ENCODE measurements at regions not wholly inside any gene's neighbourhood (a gene's known extent, or its start where the extent isn't known, plus 50 kb on each side); places are given as distances from the start of the nearest gene placed in this dataset.

DNA sequence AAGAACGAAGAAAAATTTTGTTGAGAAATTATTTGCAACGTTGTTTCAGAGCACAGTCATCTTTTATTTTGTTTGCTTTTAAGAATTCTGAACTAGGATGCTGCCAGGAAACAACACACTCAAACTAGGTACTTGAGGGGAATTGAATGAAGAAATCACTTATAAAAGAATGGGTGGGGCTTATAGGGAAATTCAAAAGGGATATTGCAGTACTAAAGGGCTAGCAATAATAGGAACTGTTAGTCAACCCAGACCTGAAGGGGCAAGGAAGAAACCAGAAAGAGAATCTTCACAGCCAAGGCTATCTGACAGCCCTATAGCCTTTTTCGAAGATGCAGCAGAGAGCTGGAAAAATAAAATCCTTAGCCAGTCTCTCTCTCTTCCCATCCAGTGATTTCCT is 179.3 kb downstream of the RPRM start:
- Histone ChIP-seq H3K4me2 (no peak overlapping the region), H4K20me1 (ENCODE audit: insufficient read depth) (no peaks in the 10 kb centered on the region), H3K4me3 (IDR thresholded peaks at IDR 0.05; ENCODE audit: insufficient read depth, low read depth, low read length) (no peak overlapping the region), H3K9ac (no peak overlapping the region), H3K27ac (no peak overlapping the region), H3K36me3 (ENCODE audit: insufficient read depth) (no peaks in the 10 kb centered on the region), H2AFZ (ENCODE audit: low read depth) (no peak overlapping the region), H3K4me1 (ENCODE audit: low read depth, poor library complexity, severe bottlenecking) (no peaks in the 10 kb centered on the region), H3K27me3 (ENCODE audit: insufficient read depth, low read depth) (no peaks in the 10 kb centered on the region), H3K79me2 (ENCODE audit: insufficient read depth, low read depth) (no peaks in the 10 kb centered on the region)
- TF ChIP-seq, protein P1, sequence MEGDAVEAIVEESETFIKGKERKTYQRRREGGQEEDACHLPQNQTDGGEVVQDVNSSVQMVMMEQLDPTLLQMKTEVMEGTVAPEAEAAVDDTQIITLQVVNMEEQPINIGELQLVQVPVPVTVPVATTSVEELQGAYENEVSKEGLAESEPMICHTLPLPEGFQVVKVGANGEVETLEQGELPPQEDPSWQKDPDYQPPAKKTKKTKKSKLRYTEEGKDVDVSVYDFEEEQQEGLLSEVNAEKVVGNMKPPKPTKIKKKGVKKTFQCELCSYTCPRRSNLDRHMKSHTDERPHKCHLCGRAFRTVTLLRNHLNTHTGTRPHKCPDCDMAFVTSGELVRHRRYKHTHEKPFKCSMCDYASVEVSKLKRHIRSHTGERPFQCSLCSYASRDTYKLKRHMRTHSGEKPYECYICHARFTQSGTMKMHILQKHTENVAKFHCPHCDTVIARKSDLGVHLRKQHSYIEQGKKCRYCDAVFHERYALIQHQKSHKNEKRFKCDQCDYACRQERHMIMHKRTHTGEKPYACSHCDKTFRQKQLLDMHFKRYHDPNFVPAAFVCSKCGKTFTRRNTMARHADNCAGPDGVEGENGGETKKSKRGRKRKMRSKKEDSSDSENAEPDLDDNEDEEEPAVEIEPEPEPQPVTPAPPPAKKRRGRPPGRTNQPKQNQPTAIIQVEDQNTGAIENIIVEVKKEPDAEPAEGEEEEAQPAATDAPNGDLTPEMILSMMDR (conservative IDR thresholded peaks at IDR 0.05; ENCODE audit: low read depth, low read length): no peak

DNA sequence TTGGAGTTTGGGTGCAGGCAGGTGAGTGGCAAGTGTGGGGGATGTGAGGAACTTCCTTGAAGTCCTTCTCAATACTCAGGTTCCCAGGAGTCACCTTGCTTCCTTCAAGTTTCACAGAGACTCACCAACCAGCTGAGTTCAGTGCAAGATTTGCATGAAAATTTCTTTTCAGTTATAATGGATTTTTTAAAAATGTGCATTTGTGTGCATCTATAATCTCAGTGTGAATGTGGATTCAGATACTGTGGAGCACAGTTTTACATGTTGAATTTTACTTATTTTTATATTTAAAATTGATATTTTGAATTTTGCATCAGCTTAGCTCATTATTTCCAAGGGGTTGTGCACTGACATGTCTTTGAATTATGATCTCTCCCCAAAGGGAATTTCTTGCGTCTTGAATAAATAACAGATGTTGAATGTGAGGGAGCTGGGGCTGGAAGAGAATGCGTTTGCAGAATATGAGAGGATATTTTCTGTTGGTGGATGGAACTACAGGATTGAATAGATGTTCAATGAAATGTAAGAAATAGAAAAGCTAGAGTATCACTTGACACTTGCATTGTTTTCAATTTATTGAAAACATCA is 184.3 kb downstream of the RPRM start:
- Histone ChIP-seq H2AFZ (ENCODE audit: low read depth) (no peak overlapping the region), H3K4me3 (IDR thresholded peaks at IDR 0.05; ENCODE audit: insufficient read depth, low read depth, low read length) (no peak overlapping the region), H4K20me1 (ENCODE audit: insufficient read depth) (no peaks in the 10 kb centered on the region), H3K4me2 (no peak overlapping the region), H3K27me3 (ENCODE audit: insufficient read depth, low read depth) (no peaks in the 10 kb centered on the region), H3K79me2 (ENCODE audit: insufficient read depth, low read depth) (no peaks in the 10 kb centered on the region), H3K9ac (no peak overlapping the region), H3K27ac (no peak overlapping the region), H3K4me1 (ENCODE audit: low read depth, poor library complexity, severe bottlenecking) (no peaks in the 10 kb centered on the region), H3K36me3 (ENCODE audit: insufficient read depth) (no peaks in the 10 kb centered on the region)
- TF ChIP-seq, protein P1 (conservative IDR thresholded peaks at IDR 0.05; ENCODE audit: low read depth, low read length): no peak

DNA sequence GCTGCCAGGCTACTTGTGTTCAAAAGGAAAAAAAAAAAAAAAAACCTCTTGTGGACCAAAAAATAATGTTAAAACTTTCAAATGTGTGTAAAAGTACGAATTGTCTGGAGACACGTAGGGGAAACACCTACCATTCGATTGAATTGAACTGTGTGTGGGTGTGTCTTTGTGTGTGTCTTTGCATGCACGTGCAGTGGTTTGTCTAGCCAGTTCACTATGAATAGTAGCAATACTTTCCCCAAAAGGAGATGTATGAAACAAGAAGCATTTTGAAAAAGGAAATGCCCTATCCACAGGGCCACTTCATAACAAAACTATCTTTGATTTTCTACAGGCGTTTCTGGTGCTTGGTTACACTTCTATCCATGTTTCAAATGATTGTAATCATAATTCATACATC is 186.8 kb downstream of the RPRM start:
- Histone ChIP-seq H3K9ac (no peak overlapping the region), H3K4me1 (ENCODE audit: low read depth, poor library complexity, severe bottlenecking) (no peaks in the 10 kb centered on the region), H3K27ac (no peak overlapping the region), H3K4me3 (IDR thresholded peaks at IDR 0.05; ENCODE audit: insufficient read depth, low read depth, low read length) (no peak overlapping the region), H3K79me2 (ENCODE audit: insufficient read depth, low read depth) (no peaks in the 10 kb centered on the region), H4K20me1 (ENCODE audit: insufficient read depth) (no peaks in the 10 kb centered on the region), H3K27me3 (ENCODE audit: insufficient read depth, low read depth) (no peaks in the 10 kb centered on the region), H3K36me3 (ENCODE audit: insufficient read depth) (no peaks in the 10 kb centered on the region), H2AFZ (ENCODE audit: low read depth) (no peak overlapping the region), H3K4me2 (no peak overlapping the region)
- TF ChIP-seq, protein P1 (conservative IDR thresholded peaks at IDR 0.05; ENCODE audit: low read depth, low read length): no peak

DNA sequence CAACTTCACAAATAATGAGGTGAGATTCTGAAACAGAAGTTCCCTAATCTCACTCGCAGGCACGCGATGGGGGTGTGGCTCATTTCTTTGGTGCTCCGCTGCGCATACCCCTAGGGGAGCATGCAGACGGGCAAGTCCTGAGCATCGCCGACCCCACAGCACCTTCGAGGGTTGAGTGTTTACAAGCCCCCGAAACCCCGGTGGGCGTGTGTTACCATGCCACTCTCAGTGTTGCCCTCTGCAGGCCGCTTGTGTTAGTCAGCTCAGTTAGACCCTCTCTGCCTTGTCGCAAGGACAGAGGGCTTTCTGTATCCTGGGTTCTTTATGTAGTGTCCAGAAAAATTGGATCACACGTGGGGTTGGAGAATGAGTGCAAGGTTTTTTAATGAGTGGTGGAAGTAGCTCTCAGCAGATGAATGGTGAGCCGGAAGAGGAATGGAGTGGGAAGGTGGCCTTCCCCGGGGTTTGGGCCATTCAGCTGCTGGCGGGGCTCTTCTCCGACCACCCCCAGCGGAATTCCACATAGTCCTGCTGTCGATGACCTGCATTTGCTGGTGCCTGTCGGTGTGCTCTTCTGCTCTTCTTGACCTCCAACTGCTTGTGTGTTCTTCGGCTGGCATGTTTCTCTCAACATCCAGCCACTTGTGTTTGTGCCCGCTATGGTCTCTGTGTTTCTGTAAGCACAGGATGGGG is 191.3 kb downstream of the RPRM start:
- H3K4me1 ChIP-seq (ENCODE audit: low read depth, poor library complexity, severe bottlenecking): no peaks in the 10 kb centered on the region
- no peak overlapping the region for H3K4me3 ChIP-seq (IDR thresholded peaks at IDR 0.05; ENCODE audit: insufficient read depth, low read depth, low read length)
- no peaks in the 10 kb centered on the region for H3K79me2 ChIP-seq (ENCODE audit: insufficient read depth, low read depth)
- H3K4me2 ChIP-seq: no peak overlapping the region
- H3K27me3 ChIP-seq (ENCODE audit: insufficient read depth, low read depth): no peaks in the 10 kb centered on the region
- TF ChIP-seq, protein P1 (conservative IDR thresholded peaks at IDR 0.05; ENCODE audit: low read depth, low read length): no peak
- H4K20me1 ChIP-seq (ENCODE audit: insufficient read depth): no peaks in the 10 kb centered on the region
- H2AFZ ChIP-seq (ENCODE audit: low read depth): no peak overlapping the region
- no peaks in the 10 kb centered on the region for H3K36me3 ChIP-seq (ENCODE audit: insufficient read depth)
- H3K9ac ChIP-seq: no peak overlapping the region
- no peak overlapping the region for H3K27ac ChIP-seq

Measured in KMS-11 (cell line).